Body of pancreas (tissue), 4 donors: ENCODE measurements at regions not wholly inside any gene's neighbourhood (a gene's known extent, or its start where the extent isn't known, plus 50 kb on each side); places are given as distances from the start of the nearest gene placed in this dataset. TPM values are rescaled to one million over a fixed set of nuclear protein-coding genes. Genes with fewer than 3 reads are reported as not detected.

Source experiments
- ATAC-seq: fragments of 150-250 bp; one replicate; pipeline ENCODE4 v1.9.1; 2016
- DNase-seq, 4 donors: peaks; one replicate each; pipeline ENCODE4 v3.0.0-alpha.2; 2019
- H3K27ac ChIP-seq, 4 donors: fragments of 200-600 bp; sonication (generic); 1 replicate in 3 of 4; 2 replicates in 1 of 4; pipeline versions ENCODE4 v1.5.1 to v1.6.1; 2016 to 2019; ENCODE audit warnings: mild to moderate bottlenecking in 1 of 4, mixed read lengths in 1 of 4, moderate library complexity in 1 of 4
- H3K27me3 ChIP-seq, 2 donors: fragments of 200-600 bp; sonication (generic); one replicate each; pipeline ENCODE4 v1.6.0; 2016; ENCODE audit warnings: mild to moderate bottlenecking in 1 of 2
- H3K36me3 ChIP-seq, 2 donors: fragments of 200-600 bp; sonication (generic); replicated peaks in 1 of 2; 2 replicates each; pipeline ENCODE4 v1.5.1; 2016; ENCODE audit warnings: low read depth in 2 of 2; ENCODE audit not compliant: insufficient read depth in 1 of 2
- H3K4me1 ChIP-seq: fragments of 200-600 bp; sonication (generic); one replicate; pipeline ENCODE4 v1.6.0; 2016
- H3K4me3 ChIP-seq, 2 donors: fragments of 200-600 bp; sonication (generic); 1 replicate in 1 of 2; 2 replicates in 1 of 2; pipeline ENCODE4 v1.5.1; 2016 to 2019
- H3K9me3 ChIP-seq, 3 donors: fragments of 200-600 bp; sonication (generic); 1 replicate in 2 of 3; 2 replicates in 1 of 3; pipeline ENCODE4 v1.5.1; 2016
- POLR2A ChIP-seq, 3 donors: fragments of 450-650 bp; IDR thresholded peaks; one replicate each; pipeline ENCODE4 v1.6.1; 2016; ENCODE audit warnings: antibody characterized with exemption in 3 of 3, mild to moderate bottlenecking in 2 of 3
- WGBS, 2 donors: methylation state at CpG; one replicate each; pipeline ENCODE4 v1.1.5; 2017; 5-methylcytosine and 5-hydroxymethylcytosine counted together
- intact Hi-C: fragments of 100-400 bp; cut with DNase I; formaldehyde crosslinking; loops from one replicate; pipeline ENCODE4 v1.15.1; 2023
- small RNA-seq: library from RNA; depleted of rRNA; stranded (forward); fragments of <200 nt; gene quantifications from one replicate; pipeline ENCODE3, GENCODE V24; 2016
- TF ChIP-seq, protein P1 (sequence below), 7 experiments: fragments of 450-650 bp in 4 of 7; fragments of 200-600 bp in 3 of 7; sonication (generic) in 3 of 7; IDR thresholded peaks; one replicate each; pipeline ENCODE4 v1.5.1; 2016 to 2019; ENCODE audit warnings: antibody characterized with exemption in 7 of 7

DNA sequence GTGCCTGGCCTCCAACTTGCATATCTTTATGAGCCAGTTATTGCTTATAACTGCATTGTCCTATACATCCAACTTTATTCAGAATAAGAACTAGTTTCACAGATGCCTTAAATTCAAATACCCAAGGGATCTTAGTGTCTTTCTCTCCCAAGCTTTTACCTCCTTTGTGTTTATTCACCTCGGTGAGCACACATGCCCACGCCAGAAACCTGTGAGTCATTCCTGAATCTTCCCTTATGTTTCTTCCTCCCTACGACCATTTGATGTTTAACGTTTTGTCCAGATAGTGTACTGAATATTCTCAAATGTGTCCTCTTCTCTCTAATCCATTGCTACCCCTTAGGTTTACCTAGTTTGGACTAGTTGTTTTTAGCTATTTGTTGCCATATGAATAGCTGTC lies 55.5 kb upstream of the MEGF10 start:
- no peak for ATAC-seq
- DNase-seq = no peak
- TF ChIP-seq, protein P1, sequence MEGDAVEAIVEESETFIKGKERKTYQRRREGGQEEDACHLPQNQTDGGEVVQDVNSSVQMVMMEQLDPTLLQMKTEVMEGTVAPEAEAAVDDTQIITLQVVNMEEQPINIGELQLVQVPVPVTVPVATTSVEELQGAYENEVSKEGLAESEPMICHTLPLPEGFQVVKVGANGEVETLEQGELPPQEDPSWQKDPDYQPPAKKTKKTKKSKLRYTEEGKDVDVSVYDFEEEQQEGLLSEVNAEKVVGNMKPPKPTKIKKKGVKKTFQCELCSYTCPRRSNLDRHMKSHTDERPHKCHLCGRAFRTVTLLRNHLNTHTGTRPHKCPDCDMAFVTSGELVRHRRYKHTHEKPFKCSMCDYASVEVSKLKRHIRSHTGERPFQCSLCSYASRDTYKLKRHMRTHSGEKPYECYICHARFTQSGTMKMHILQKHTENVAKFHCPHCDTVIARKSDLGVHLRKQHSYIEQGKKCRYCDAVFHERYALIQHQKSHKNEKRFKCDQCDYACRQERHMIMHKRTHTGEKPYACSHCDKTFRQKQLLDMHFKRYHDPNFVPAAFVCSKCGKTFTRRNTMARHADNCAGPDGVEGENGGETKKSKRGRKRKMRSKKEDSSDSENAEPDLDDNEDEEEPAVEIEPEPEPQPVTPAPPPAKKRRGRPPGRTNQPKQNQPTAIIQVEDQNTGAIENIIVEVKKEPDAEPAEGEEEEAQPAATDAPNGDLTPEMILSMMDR (IDR thresholded peaks at IDR 0.05) = no peak
- TF ChIP-seq POLR2A (IDR thresholded peaks at IDR 0.05) = no peak
- WGBS, 2 donors = 78 to 81% methylated on average over 4 of the region's 4 CpGs
- Histone ChIP-seq H3K4me1 (no peaks in the 10 kb centered on the region), H3K27ac (no peak overlapping the region), H3K27me3 (no peaks in the 10 kb centered on the region), H3K9me3 (no peaks in the 10 kb centered on the region), H3K4me3 (no peak overlapping the region), H3K36me3 (no peaks in the 10 kb centered on the region)
- intact Hi-C loops = no loop called here

DNA sequence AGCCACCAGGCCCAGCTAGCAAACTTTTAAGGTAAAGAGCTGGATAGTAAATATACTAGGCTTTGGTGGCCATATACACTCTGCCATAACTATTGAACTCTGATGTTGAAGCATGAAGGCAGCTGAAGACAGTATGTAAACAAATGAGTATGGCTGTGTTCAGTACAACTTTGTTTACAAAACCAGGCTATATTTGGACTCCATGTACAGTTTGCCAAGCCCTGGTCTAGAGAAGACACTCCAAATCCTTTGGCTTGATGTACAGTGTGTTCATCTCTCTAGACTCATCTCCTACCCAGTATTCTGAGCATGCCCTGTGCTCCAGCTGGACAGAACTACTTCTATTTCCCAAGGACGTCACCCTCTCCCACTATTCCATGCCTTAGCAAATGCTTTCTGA lies 54.3 kb upstream of the MEGF10 start:
- no peaks in the 10 kb centered on the region for H3K9me3 ChIP-seq
- H3K27me3 ChIP-seq = no peaks in the 10 kb centered on the region
- ATAC-seq = no peak
- no peak for DNase-seq
- H3K4me1 ChIP-seq = no peaks in the 10 kb centered on the region
- no peak overlapping the region for H3K27ac ChIP-seq
- no peak overlapping the region for H3K4me3 ChIP-seq
- TF ChIP-seq, protein P1 (IDR thresholded peaks at IDR 0.05) = no peak
- no peak for TF ChIP-seq POLR2A (IDR thresholded peaks at IDR 0.05)
- intact Hi-C loops = no loop called here
- 45% methylated on average over 1 of the region's 1 CpG for WGBS, 2 donors
- no peaks in the 10 kb centered on the region for H3K36me3 ChIP-seq

Small RNA genes in the stretch of these regions (small RNA-seq; reads per million reads assigned to genes)
- not detected for gene AC011416.2
- not detected for gene MRPS5P3
